ENCODE measurements at regions not wholly inside any gene's neighbourhood (a gene's known extent, or its start where the extent isn't known, plus 50 kb on each side); places are given as distances from the start of the nearest gene placed in this dataset.

DNA sequence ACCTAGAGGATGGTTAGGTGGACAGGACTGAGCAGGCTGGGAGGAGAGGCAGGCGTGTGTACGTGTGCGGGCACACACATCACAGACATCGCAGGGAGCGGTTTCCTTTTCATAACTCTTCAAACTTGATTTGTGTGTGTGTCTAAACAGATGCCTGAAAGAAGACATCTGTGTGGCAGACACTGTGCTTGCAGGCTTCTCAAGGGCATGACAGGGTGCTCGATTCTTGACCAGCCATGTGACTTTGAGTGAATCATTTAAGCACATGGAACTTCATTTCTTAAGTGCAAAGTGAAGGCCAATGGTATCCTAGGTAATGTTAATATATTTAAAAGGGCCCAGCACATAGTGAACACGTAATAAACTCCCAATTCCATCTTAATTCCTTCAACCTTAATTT is 186.5 kb downstream of the SCP2D1 start:
- DNase-seq (ENCODE audit: low read depth) = no peak

- DNase-seq (ENCODE audit: low read depth) = no peak
Measured at GRCh38 chr20:19001177-19001576, 187.6 kb downstream of the SCP2D1 start.

DNA sequence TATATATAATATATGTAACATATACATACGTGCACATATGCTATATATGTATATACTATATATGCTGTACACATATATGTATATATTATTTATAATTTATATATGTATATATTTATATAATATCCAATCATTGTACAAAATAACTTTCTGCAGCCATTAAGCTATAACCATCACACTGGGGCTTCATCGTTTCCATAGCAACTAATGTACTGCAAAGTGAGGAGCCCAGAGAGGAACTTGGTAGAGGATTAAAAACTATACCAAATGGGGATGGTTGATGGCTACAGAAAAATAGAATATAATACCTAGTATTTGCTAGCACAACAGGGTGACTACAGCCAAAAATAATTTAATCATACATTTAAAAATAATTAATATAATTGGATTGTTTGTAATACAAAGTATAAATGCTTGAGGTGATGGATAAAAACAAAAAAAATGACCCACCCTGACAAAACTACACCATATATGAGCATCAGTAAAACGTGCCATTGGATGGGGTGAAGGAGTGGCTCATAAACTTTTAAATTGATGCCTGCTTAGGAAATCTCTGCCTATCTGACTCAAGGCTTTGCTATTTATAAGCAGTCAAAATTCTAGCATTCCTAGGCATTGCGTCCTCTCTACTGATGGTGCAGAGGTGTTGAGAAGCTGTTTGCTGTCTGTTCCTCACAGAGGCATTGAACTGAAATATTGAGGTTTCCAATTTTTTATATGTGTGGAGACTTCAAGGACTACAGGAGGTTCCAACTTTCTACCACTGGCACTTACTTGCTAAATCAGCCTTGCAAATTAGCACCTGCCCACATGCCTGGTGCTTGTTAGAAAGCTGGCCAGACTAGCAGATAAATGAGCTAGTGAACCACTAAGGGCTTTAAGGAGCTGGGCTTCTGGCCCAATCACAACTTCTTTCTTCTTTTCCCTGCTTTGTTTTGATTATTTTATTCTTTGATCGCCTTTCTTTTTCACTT is 190.1 kb downstream of the SCP2D1 start:
- peak; percentile 4 for DNase-seq (ENCODE audit: low read depth)

GRCh38 chr20:19004975-19005374 is 191.4 kb downstream of the SCP2D1 start:
- DNase-seq (ENCODE audit: low read depth) = no peak

DNA sequence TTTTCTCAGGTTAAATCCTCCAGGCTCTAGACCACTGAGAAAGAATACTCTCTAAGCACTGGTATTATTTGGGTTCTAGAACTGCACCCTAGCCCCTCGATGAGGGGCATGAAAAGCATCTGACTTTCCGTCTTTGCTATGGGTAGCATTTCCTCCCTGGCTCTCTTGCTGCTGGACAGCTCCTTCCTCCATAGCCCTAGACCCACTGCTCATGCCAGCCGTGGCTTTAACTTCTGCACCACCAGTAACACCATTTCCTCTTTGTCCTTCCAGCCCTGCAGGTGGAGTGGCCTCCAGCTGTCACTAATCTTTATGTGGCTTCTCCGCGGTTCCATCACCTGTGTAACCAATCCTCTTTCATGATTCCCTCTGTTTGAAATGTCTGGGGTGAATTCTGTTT is 194.9 kb downstream of the SCP2D1 start:
- no peak for DNase-seq (ENCODE audit: low read depth)

- DNase-seq (ENCODE audit: low read depth) = no peak
Measured at GRCh38 chr20:19009081-19009688, 195.6 kb downstream of the SCP2D1 start.

- peak; percentile 36 for DNase-seq (ENCODE audit: low read depth)
Measured at GRCh38 chr20:19012676-19013075, 199.1 kb downstream of the SCP2D1 start.

DNA sequence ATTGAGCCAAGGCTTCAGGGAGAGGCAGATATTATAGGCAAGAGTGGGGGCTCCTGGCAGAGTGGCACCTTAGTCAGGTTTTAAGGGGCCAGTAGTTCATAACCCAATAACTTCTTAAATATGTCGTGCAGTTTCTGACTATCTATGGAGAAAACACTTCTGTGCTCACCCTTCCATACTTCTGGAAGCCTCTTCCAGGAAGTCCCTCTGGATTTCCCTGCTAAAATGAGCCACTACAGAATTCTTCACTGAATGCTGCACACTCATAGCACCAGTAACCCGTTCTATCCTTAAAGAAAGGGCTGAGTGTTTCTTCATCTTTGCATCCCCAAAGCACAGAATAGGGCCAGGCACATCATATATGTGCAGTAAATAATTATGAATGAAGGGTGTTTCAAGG is 198.5 kb upstream of the SLC24A3 start:
- no peak for DNase-seq (ENCODE audit: low read depth)

GRCh38 chr20:19015351-19016139 is 196.9 kb upstream of the SLC24A3 start:
- no peak for DNase-seq (ENCODE audit: low read depth)

DNA sequence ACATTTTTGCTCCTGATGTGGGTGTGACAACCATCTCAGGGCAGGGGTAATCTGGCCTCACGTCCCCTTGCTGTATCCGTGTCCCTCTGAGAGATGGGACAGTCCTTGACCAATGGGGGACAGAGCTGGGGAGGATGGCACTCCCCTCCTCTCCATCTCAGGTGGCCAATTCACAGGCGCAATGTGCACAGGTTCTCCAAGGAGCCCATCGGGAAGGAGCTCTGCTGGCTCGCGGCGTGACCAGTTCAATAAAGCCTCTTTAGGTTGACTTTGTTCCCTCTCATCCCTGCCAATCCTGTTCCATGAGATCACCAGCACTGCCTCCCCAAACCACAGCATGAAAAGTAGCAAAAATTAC is 196.3 kb upstream of the SLC24A3 start:
- no peak for DNase-seq (ENCODE audit: low read depth)

DNA sequence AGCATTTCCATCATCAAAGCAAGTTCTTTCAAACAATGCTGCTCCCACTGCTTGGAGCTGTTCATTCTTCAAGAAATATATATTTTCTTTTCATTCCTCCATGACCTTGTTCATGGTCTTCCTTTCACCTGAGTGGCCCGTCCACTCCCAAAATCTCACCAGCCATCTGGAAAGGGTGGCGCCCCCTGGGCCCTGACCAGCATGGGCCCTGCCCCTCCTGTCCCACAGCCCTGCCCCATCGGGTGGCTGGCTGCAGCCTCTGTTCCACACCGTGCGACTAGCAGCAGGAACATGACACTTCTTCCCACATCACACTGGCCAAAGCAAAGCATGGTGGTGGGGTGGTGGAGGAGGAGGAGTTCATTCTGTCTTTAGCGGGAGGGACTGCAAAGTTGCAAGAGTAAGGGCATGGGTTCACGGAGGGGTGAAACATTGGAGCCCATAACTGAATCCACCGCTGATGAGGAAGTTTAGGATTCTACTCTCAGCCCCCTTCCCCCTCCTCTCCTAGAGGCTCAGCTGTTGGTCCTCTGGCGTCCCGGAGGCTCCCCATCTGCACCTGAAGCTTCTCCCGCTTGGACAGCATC is 195.2 kb upstream of the SLC24A3 start:
- no peak for DNase-seq (ENCODE audit: low read depth)

GRCh38 chr20:19018881-19019280 is 193.6 kb upstream of the SLC24A3 start:
- DNase-seq (ENCODE audit: low read depth) = no peak

- DNase-seq (ENCODE audit: low read depth) = no peak
Measured at GRCh38 chr20:19019734-19020364, 192.6 kb upstream of the SLC24A3 start.

DNA sequence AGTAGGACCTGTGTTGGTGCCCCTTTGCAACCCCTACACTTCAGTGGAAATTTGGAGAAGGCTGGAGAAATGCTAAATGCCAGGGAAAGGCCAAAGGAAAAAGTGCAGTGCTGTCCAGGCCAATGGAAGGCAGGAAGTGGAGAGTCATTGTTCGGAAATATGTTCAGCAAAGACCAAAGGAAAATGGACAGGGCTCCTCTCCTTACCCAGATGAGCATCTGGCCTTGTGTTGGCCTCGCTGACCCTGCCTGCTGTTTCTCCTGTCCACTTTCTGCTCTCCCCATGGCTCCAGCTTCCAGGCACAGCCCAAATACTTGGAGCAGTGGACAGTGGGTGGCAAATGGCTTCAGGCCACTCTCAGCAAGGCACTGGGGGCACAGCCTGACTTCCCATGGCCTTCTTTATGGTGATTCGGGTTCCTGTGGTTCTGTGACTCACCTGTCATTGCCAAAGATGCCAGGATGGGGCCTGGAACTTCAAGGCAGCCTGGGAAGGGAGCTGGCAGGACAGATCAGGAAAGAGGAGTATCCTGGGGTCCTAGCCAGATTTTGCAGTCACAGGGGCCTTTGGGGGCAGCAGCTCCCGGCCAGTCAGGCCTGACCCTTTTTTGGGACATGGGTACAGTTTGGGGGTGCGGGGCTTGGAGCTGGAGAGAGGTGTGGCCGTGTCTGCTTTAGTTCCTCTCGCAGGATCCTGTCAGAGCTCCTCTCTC is 190.9 kb upstream of the SLC24A3 start:
- DNase-seq (ENCODE audit: low read depth) = no peak

- no peak for DNase-seq (ENCODE audit: low read depth)
Measured at GRCh38 chr20:19022118-19022575, 190.3 kb upstream of the SLC24A3 start.

GRCh38 chr20:19022791-19023448 is 189.5 kb upstream of the SLC24A3 start:
- no peak for DNase-seq (ENCODE audit: low read depth)

- no peak for DNase-seq (ENCODE audit: low read depth)
Measured at GRCh38 chr20:19024296-19025035, 188.0 kb upstream of the SLC24A3 start.

GRCh38 chr20:19025430-19026120 is 186.9 kb upstream of the SLC24A3 start:
- DNase-seq (ENCODE audit: low read depth) = no peak

Data from EH (cell line).